H1 (cell line): ENCODE measurements at regions not wholly inside any gene's neighbourhood (a gene's known extent, or its start where the extent isn't known, plus 50 kb on each side); places are given as distances from the start of the nearest gene placed in this dataset.

Experiments
- CTCF ChIA-PET: fragments of 300-600 bp; sonication (Branson Sonifier 250); formaldehyde crosslinking; loops from one replicate; lab custom pipeline; 2021; ENCODE audit not compliant: partially characterized antibody; lab: Charles Lee
- POLR2A ChIA-PET: fragments of 300-600 bp; sonication (Branson Sonifier 250); formaldehyde crosslinking; loops from one replicate; lab custom pipeline; 2021; ENCODE audit warnings: inconsistent platforms; ENCODE audit not compliant: partially characterized antibody; lab: Charles Lee
- DNase-seq, 2 experiments: peaks; one replicate each; pipeline versions ENCODE4 v3.0.0 to v3.0.0-alpha.2; 2010 to 2022; ENCODE audit warnings: low spot score in 2 of 2, low read depth in 1 of 2, mixed read lengths in 1 of 2
- FAIRE-seq: peaks from 2 replicates; lab custom pipeline; 2011; peaks lifted over from hg19 to GRCh38; lab: Jason Lieb, UNC
- H2AFZ ChIP-seq: 2 replicates; pipeline ENCODE4 v1.8.1; 2012; ENCODE audit warnings: low read length, inconsistent platforms
- H2AK5ac ChIP-seq: 2 replicates; pipeline ENCODE4 v1.6.1; 2013; ENCODE audit warnings: low read depth, low read length
- H2BK120ac ChIP-seq: replicated peaks from 2 replicates; pipeline ENCODE3; 2013; ENCODE audit warnings: low read depth, low read length, inconsistent platforms
- H2BK12ac ChIP-seq: 2 replicates; pipeline ENCODE4 v1.6.1; 2013; ENCODE audit warnings: low read depth, low read length
- H2BK15ac ChIP-seq: 2 replicates; pipeline ENCODE4 v1.6.1; 2013; ENCODE audit warnings: low read length
- H2BK20ac ChIP-seq: 2 replicates; pipeline ENCODE4 v1.6.1; 2013; ENCODE audit warnings: low read length
- H2BK5ac ChIP-seq: 2 replicates; pipeline ENCODE4 v1.6.1; 2013; ENCODE audit warnings: low read depth, low read length
- H3K14ac ChIP-seq: 2 replicates; pipeline ENCODE4 v1.6.1; 2013; ENCODE audit warnings: inconsistent platforms; ENCODE audit not compliant: insufficient read length
- H3K18ac ChIP-seq: 2 replicates; pipeline ENCODE4 v1.6.1; 2013; ENCODE audit warnings: low read length; ENCODE audit errors: extremely low read depth
- H3K23ac ChIP-seq: 2 replicates; pipeline ENCODE4 v1.6.1; 2013; ENCODE audit warnings: inconsistent platforms; ENCODE audit not compliant: insufficient read length
- H3K23me2 ChIP-seq: 2 replicates; pipeline ENCODE4 v1.6.1; 2013; ENCODE audit warnings: low read depth, low read length
- H3K27ac ChIP-seq: 2 replicates; pipeline ENCODE4 v1.6.1; 2011; ENCODE audit warnings: low read depth, low read length, inconsistent platforms
- H3K27me3 ChIP-seq, 4 experiments: replicated peaks in 1 of 4; 1 replicate in 1 of 4; 2 replicates in 3 of 4; pipeline versions ENCODE4 v1.6.1 to v1.8.1; 2011 to 2013; ENCODE audit warnings: low read length in 3 of 4, mild to moderate bottlenecking in 3 of 4, inconsistent platforms in 2 of 4, mixed read lengths in 2 of 4, moderate library complexity in 1 of 4; ENCODE audit not compliant: control insufficient read depth in 3 of 4, insufficient read depth in 3 of 4; ENCODE audit errors: extremely low read depth in 1 of 4
- H3K36me3 ChIP-seq, 4 experiments: 2 replicates each; pipeline versions ENCODE4 v1.6.1 to v1.8.1; 2011 to 2013; ENCODE audit warnings: mild to moderate bottlenecking in 4 of 4, low read length in 3 of 4, moderate library complexity in 2 of 4, control low read depth in 1 of 4, inconsistent platforms in 1 of 4; ENCODE audit not compliant: insufficient read depth in 4 of 4, control insufficient read depth in 2 of 4
- H3K4ac ChIP-seq: replicated peaks from 2 replicates; pipeline ENCODE3; 2013; ENCODE audit warnings: low read length, low read depth, mixed read lengths, inconsistent platforms; ENCODE audit not compliant: insufficient read length
- H3K4me1 ChIP-seq, 4 experiments: replicated peaks in 1 of 4; 1 replicate in 1 of 4; 2 replicates in 3 of 4; pipeline versions ENCODE4 v1.6.1 to v1.8.1; 2011 to 2013; ENCODE audit warnings: low read length in 3 of 4, inconsistent platforms in 2 of 4, mixed read lengths in 1 of 4; ENCODE audit not compliant: insufficient read depth in 4 of 4, control insufficient read depth in 3 of 4
- H3K4me2 ChIP-seq, 2 experiments: 2 replicates each; pipeline versions ENCODE4 v1.6.1 to v1.8.1; 2011 to 2013; ENCODE audit warnings: low read depth in 2 of 2, low read length in 2 of 2, control low read depth in 1 of 2, inconsistent platforms in 1 of 2, mild to moderate bottlenecking in 1 of 2; ENCODE audit not compliant: insufficient read depth in 1 of 2
- H3K4me3 ChIP-seq, 4 experiments: fragments of 200-600, 300-600 bp in 1 of 4; sonication (generic), shearing (Covaris generic), sonication (Bioruptor Twin) in 1 of 4; 2 replicates each; pipeline versions ENCODE4 v1.5.1 to v1.8.1; 2011 to 2016; ENCODE audit warnings: low read length in 4 of 4, low read depth in 3 of 4, control low read depth in 2 of 4, inconsistent platforms in 2 of 4, mild to moderate bottlenecking in 2 of 4, mixed read lengths in 1 of 4, moderate library complexity in 1 of 4; ENCODE audit not compliant: insufficient read depth in 2 of 4; ENCODE audit errors: extremely low read depth in 1 of 4
- H3K56ac ChIP-seq: replicated peaks from 2 replicates; pipeline ENCODE3; 2013; ENCODE audit warnings: low read depth, mild to moderate bottlenecking, mixed read lengths, low read length, inconsistent platforms; ENCODE audit not compliant: insufficient read length
- H3K79me1 ChIP-seq: 2 replicates; pipeline ENCODE4 v1.6.1; 2013; ENCODE audit warnings: low read depth, low read length, control low read depth
- H3K79me2 ChIP-seq, 2 experiments: 2 replicates each; pipeline versions ENCODE4 v1.6.1 to v1.8.1; 2012 to 2013; ENCODE audit warnings: low read length in 2 of 2, mild to moderate bottlenecking in 2 of 2, inconsistent platforms in 1 of 2; ENCODE audit not compliant: insufficient read depth in 2 of 2, control insufficient read depth in 1 of 2
- H3K9ac ChIP-seq, 4 experiments: replicated peaks in 1 of 4; 1 replicate in 1 of 4; 2 replicates in 3 of 4; pipeline versions ENCODE4 v1.6.1 to v1.8.1; 2011 to 2013; ENCODE audit warnings: low read depth in 3 of 4, low read length in 3 of 4, control low read depth in 2 of 4, mild to moderate bottlenecking in 2 of 4, moderate library complexity in 2 of 4, inconsistent platforms in 1 of 4; ENCODE audit errors: extremely low read depth in 1 of 4
- H3K9me3 ChIP-seq, 2 experiments: 2 replicates each; pipeline versions ENCODE4 v1.6.1 to v1.8.1; 2012 to 2013; ENCODE audit warnings: mild to moderate bottlenecking in 2 of 2, moderate library complexity in 2 of 2, control low read depth in 1 of 2, inconsistent platforms in 1 of 2, low read depth in 1 of 2, low read length in 1 of 2, mixed read lengths in 1 of 2; ENCODE audit not compliant: insufficient read depth in 2 of 2
- H4K20me1 ChIP-seq, 2 experiments: replicated peaks in 1 of 2; 2 replicates each; pipeline versions ENCODE3 to v1.8.1; 2011 to 2013; ENCODE audit warnings: inconsistent platforms in 2 of 2, low read length in 2 of 2, mild to moderate bottlenecking in 1 of 2; ENCODE audit not compliant: insufficient read depth in 2 of 2, control insufficient read depth in 1 of 2
- H4K5ac ChIP-seq: 2 replicates; pipeline ENCODE4 v1.6.1; 2013; ENCODE audit warnings: low read length, low read depth, mixed read lengths, inconsistent platforms; ENCODE audit not compliant: insufficient read length
- H4K8ac ChIP-seq: 2 replicates; pipeline ENCODE4 v1.8.0; 2013; ENCODE audit warnings: mild to moderate bottlenecking, moderate library complexity, low read length, inconsistent platforms; ENCODE audit not compliant: insufficient read depth; ENCODE audit errors: extremely low read depth
- H4K91ac ChIP-seq: replicated peaks from 2 replicates; pipeline ENCODE3; 2013; ENCODE audit warnings: low read length, mixed read lengths, inconsistent platforms; ENCODE audit not compliant: insufficient read length
- JUN ChIP-seq: IDR thresholded peaks from 2 replicates; pipeline ENCODE4 v1.6.1; 2011; ENCODE audit warnings: low read depth, mild to moderate bottlenecking, improper control_type of control experiment, low read length
- KDM5A ChIP-seq: fragments of 200-600 bp; IDR thresholded peaks from 2 replicates; pipeline ENCODE4 v1.7.1; 2012; ENCODE audit warnings: mild to moderate bottlenecking, low read length, inconsistent platforms, mixed read lengths
- MAFK ChIP-seq: IDR thresholded peaks from 2 replicates; pipeline ENCODE4 v1.6.1; 2012; ENCODE audit warnings: low read depth, mild to moderate bottlenecking, improper control_type of control experiment, low read length
- NANOG ChIP-seq: IDR thresholded peaks from 2 replicates; pipeline ENCODE4 v1.6.1; 2011; ENCODE audit warnings: low read length, low read depth, mild to moderate bottlenecking, inconsistent platforms; ENCODE audit not compliant: insufficient read depth, poor library complexity, severe bottlenecking
- POLR2A ChIP-seq, 2 experiments: IDR thresholded peaks; 1 replicate in 1 of 2; 2 replicates in 1 of 2; pipeline ENCODE4 v1.6.1; 2011; ENCODE audit warnings: low read depth in 2 of 2, low read length in 2 of 2, mild to moderate bottlenecking in 2 of 2; ENCODE audit errors: control extremely low read depth in 1 of 2
- RNF2 ChIP-seq: fragments of 200-900, 300-1000 bp; sonication (generic); IDR thresholded peaks from 2 replicates; pipeline ENCODE4 v1.7.1; 2016; ENCODE audit warnings: borderline replicate concordance, low read depth, mild to moderate bottlenecking, antibody characterized with exemption, low read length; ENCODE audit not compliant: poor library complexity, severe bottlenecking; ENCODE audit errors: missing control alignments
- RXRA ChIP-seq: IDR thresholded peaks from 2 replicates; pipeline ENCODE4 v1.6.1; 2011; ENCODE audit warnings: low read depth, mild to moderate bottlenecking, low read length, moderate library complexity; ENCODE audit not compliant: insufficient read depth
- TBP ChIP-seq: IDR thresholded peaks from 2 replicates; pipeline ENCODE4 v1.6.1; 2011; ENCODE audit warnings: low read depth, low read length, improper control_type of control experiment
- WGBS, 2 experiments: shearing (Covaris generic) in 1 of 2; methylation state at CpG; one replicate each; pipeline versions ENCODE4 v1.1.6 to v1.1.7; 2013 to 2015; ENCODE audit warnings: low lambda C conversion rate in 2 of 2, mixed read lengths in 2 of 2, inconsistent platforms in 1 of 2, low coverage in 1 of 2, missing lambda C conversion rate in 1 of 2; ENCODE audit not compliant: insufficient replicate concordance in 2 of 2, insufficient coverage in 1 of 2, insufficient read length in 1 of 2; ENCODE audit errors: extremely low coverage in 1 of 2, missing lambda C conversion rate in 1 of 2; 5-methylcytosine and 5-hydroxymethylcytosine counted together
- TF ChIP-seq, protein P1 (sequence below): IDR thresholded peaks from 2 replicates; pipeline ENCODE4 v1.6.1; 2012; ENCODE audit warnings: inconsistent platforms
- TF ChIP-seq, protein P2 (sequence below): IDR thresholded peaks from 2 replicates; pipeline ENCODE4 v1.6.1; 2011; ENCODE audit warnings: low read depth, mild to moderate bottlenecking, low read length; ENCODE audit not compliant: insufficient read depth
- TF ChIP-seq, protein P3 (sequence below): IDR thresholded peaks from 2 replicates; pipeline ENCODE4 v1.6.1; 2012; ENCODE audit warnings: low read length, inconsistent platforms

DNA sequence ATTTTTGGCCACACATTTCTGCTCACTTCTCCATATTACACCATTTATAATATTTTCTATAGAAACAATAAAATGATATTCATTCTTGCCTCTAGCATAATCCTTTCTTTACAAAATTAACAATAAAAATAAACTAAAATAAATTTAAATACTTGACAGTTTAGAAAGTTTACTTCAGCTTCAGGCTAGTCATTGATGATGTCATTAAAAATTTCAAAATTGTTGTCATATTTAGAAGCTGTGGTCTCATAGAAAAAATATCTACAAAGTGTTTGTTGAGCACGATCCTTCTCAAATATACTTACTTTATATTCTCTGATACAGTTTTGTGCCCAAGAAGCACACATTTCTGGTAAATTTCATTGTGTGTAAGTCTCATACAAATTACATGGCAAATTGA is 717.4 kb upstream of the CITED2 start:
- POLR2A ChIA-PET: no interaction called here
- no peak overlapping the region for H4K5ac ChIP-seq
- CTCF ChIA-PET: no interaction called here
- no peak for TF ChIP-seq NANOG
- TF ChIP-seq RXRA: no peak
- TF ChIP-seq, protein P1, sequence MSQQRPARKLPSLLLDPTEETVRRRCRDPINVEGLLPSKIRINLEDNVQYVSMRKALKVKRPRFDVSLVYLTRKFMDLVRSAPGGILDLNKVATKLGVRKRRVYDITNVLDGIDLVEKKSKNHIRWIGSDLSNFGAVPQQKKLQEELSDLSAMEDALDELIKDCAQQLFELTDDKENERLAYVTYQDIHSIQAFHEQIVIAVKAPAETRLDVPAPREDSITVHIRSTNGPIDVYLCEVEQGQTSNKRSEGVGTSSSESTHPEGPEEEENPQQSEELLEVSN: no peak
- TF ChIP-seq, protein P2, sequence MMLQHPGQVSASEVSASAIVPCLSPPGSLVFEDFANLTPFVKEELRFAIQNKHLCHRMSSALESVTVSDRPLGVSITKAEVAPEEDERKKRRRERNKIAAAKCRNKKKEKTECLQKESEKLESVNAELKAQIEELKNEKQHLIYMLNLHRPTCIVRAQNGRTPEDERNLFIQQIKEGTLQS: no peak
- TF ChIP-seq JUN: no peak
- TF ChIP-seq RNF2: no peak
- TF ChIP-seq, protein P3, sequence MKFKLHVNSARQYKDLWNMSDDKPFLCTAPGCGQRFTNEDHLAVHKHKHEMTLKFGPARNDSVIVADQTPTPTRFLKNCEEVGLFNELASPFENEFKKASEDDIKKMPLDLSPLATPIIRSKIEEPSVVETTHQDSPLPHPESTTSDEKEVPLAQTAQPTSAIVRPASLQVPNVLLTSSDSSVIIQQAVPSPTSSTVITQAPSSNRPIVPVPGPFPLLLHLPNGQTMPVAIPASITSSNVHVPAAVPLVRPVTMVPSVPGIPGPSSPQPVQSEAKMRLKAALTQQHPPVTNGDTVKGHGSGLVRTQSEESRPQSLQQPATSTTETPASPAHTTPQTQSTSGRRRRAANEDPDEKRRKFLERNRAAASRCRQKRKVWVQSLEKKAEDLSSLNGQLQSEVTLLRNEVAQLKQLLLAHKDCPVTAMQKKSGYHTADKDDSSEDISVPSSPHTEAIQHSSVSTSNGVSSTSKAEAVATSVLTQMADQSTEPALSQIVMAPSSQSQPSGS: no peak
- TF ChIP-seq KDM5A: no peak
- no peak for TF ChIP-seq TBP
- TF ChIP-seq POLR2A (IDR thresholded peaks at IDR 0.05; ENCODE audit: control extremely low read depth in 1 of 2, low read depth in 2 of 2, low read length in 2 of 2): no peak
- TF ChIP-seq MAFK: no peak

More for the DNA sequence above, 717.4 kb upstream of the CITED2 start:
- H4K8ac ChIP-seq: no peak overlapping the region
- no peak overlapping the region for H3K27ac ChIP-seq
- no peaks in the 10 kb centered on the region for H3K27me3 ChIP-seq
- no peaks in the 10 kb centered on the region for H3K79me2 ChIP-seq
- H3K4me2 ChIP-seq: no peak overlapping the region
- H3K9me3 ChIP-seq: no peaks in the 10 kb centered on the region
- no peak overlapping the region for H3K23ac ChIP-seq
- DNase-seq (no peak), FAIRE-seq (no peak)
- H3K36me3 ChIP-seq: no peaks in the 10 kb centered on the region
- H2BK5ac ChIP-seq: no peak overlapping the region
- no peak overlapping the region for H2BK15ac ChIP-seq
- WGBS, 2 experiments: 93% methylated on average over 1 of the region's 1 CpG; no CpG with 5 or more reads in 1 of the 2 experiments
- no peak overlapping the region for H3K4me3 ChIP-seq
- H3K56ac ChIP-seq: no peak overlapping the region
- H3K4me1 ChIP-seq: peaks cover 0 to 12% (median 1%) of the 10 kb centered on the region in 4 experiments; a peak in 3 of 7 replicates
- no peak overlapping the region for H2AK5ac ChIP-seq
- no peaks in the 10 kb centered on the region for H4K20me1 ChIP-seq
- no peaks in the 10 kb centered on the region for H3K79me1 ChIP-seq
- H2BK120ac ChIP-seq: no peak overlapping the region
- no peak overlapping the region for H3K9ac ChIP-seq
- no peak overlapping the region for H3K14ac ChIP-seq
- H2BK12ac ChIP-seq: no peak overlapping the region
- no peak overlapping the region for H2AFZ ChIP-seq
- no peak overlapping the region for H3K4ac ChIP-seq
- H3K23me2 ChIP-seq: no peaks in the 10 kb centered on the region
- H3K18ac ChIP-seq: no peak overlapping the region
- no peak overlapping the region for H4K91ac ChIP-seq
- H2BK20ac ChIP-seq: no peak overlapping the region
